Left ventricle myocardium inferior (tissue), 1 donor: ENCODE measurements at regions not wholly inside any gene's neighbourhood (a gene's known extent, or its start where the extent isn't known, plus 50 kb on each side); places are given as distances from the start of the nearest gene placed in this dataset.

ENCODE experiments used
- DNase-seq: peaks from one replicate; pipeline ENCODE4 v3.0.0-alpha.2; 2020
- H3K27ac ChIP-seq: fragments of 200-600 bp; replicated peaks from 2 replicates; pipeline ENCODE4 v1.8.0; 2021
- H3K27me3 ChIP-seq: fragments of 200-600 bp; 2 replicates; pipeline ENCODE4 v1.8.0; 2021; ENCODE audit warnings: low read depth
- H3K36me3 ChIP-seq: fragments of 200-600 bp; 2 replicates; pipeline ENCODE4 v1.8.0; 2021
- H3K4me1 ChIP-seq: fragments of 200-600 bp; 2 replicates; pipeline ENCODE4 v1.8.0; 2021
- H3K4me3 ChIP-seq: fragments of 200-600 bp; 2 replicates; pipeline ENCODE4 v1.8.0; 2021; ENCODE audit warnings: mild to moderate bottlenecking, moderate library complexity
- H3K9me3 ChIP-seq: fragments of 200-600 bp; replicated peaks from 2 replicates; pipeline ENCODE4 v1.8.0; 2021
- intact Hi-C: fragments of 100-400 bp; cut with micrococcal nuclease; formaldehyde crosslinking; loops from one replicate; pipeline ENCODE4 v1.11.0; 2022
- TF ChIP-seq, protein P1 (sequence below): fragments of 200-600 bp; IDR thresholded peaks from 2 replicates; pipeline ENCODE4 v1.8.0; 2021; ENCODE audit warnings: antibody characterized with exemption, mild to moderate bottlenecking, borderline replicate concordance
- donor health status: DM: no; HTN: yes; CAD: no; lungs with severe emphysema.

GRCh38 chr5:173733425-173733824 lies 117.0 kb upstream of the BOD1 start:
- intact Hi-C loops, result no loop called here
- no peak for DNase-seq
- TF ChIP-seq, protein P1, sequence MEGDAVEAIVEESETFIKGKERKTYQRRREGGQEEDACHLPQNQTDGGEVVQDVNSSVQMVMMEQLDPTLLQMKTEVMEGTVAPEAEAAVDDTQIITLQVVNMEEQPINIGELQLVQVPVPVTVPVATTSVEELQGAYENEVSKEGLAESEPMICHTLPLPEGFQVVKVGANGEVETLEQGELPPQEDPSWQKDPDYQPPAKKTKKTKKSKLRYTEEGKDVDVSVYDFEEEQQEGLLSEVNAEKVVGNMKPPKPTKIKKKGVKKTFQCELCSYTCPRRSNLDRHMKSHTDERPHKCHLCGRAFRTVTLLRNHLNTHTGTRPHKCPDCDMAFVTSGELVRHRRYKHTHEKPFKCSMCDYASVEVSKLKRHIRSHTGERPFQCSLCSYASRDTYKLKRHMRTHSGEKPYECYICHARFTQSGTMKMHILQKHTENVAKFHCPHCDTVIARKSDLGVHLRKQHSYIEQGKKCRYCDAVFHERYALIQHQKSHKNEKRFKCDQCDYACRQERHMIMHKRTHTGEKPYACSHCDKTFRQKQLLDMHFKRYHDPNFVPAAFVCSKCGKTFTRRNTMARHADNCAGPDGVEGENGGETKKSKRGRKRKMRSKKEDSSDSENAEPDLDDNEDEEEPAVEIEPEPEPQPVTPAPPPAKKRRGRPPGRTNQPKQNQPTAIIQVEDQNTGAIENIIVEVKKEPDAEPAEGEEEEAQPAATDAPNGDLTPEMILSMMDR, result no peak
- no peaks in the 10 kb centered on the region for H3K27me3 ChIP-seq
- H3K4me3 ChIP-seq, result no peak overlapping the region
- no peaks in the 10 kb centered on the region for H3K9me3 ChIP-seq
- H3K4me1 ChIP-seq, result no peaks in the 10 kb centered on the region
- H3K27ac ChIP-seq, result no peak overlapping the region
- H3K36me3 ChIP-seq, result no peaks in the 10 kb centered on the region

- Histone ChIP-seq H3K9me3 (no peaks in the 10 kb centered on the region), H3K27me3 (no peaks in the 10 kb centered on the region), H3K36me3 (no peaks in the 10 kb centered on the region), H3K27ac (no peak overlapping the region), H3K4me3 (no peak overlapping the region), H3K4me1 (no peaks in the 10 kb centered on the region)
- intact Hi-C loops, result no loop called here
- TF ChIP-seq, protein P1, result no peak
- no peak for DNase-seq
These were observed 117.5 kb upstream of the BOD1 start for GRCh38 chr5:173733831-173734501.

GRCh38 chr5:173734716-173735115 lies 118.3 kb upstream of the BOD1 start:
- H3K27ac ChIP-seq, result no peak overlapping the region
- no peaks in the 10 kb centered on the region for H3K27me3 ChIP-seq

DNA sequence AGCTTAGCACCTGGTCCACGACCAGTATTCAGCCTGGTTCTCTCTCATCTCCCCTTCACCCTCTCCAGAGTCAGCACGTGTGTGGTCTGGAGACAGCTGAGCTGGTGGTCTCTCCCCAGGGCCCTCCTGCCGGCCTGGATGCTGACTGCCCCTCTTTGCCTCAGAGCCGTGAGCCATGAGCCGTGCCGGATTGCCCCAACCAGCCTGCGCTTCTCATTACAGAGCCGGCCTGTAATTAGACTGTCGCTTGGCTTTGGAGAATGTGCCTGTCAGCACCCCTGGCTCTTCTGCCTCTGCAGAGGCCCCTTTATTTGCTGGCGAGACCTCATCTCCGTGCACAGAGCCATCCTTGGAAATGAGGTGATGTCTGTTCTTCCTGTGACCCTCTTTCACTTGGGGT lies 118.7 kb upstream of the BOD1 start:
- intact Hi-C loops, result no loop called here
- no peak for DNase-seq

More at GRCh38 chr5:173734716-173735115, 118.3 kb upstream of the BOD1 start:
- Histone ChIP-seq H3K4me3 (no peak overlapping the region), H3K9me3 (no peaks in the 10 kb centered on the region), H3K4me1 (no peaks in the 10 kb centered on the region), H3K36me3 (no peaks in the 10 kb centered on the region)
- intact Hi-C loops, result no loop called here
- no peak for DNase-seq
- TF ChIP-seq, protein P1, result no peak

GRCh38 chr5:173735691-173736090 lies 119.2 kb upstream of the BOD1 start:
- Histone ChIP-seq H3K27me3 (no peaks in the 10 kb centered on the region), H3K27ac (no peak overlapping the region), H3K9me3 (no peaks in the 10 kb centered on the region), H3K4me1 (no peaks in the 10 kb centered on the region), H3K36me3 (no peaks in the 10 kb centered on the region), H3K4me3 (no peak overlapping the region)
- TF ChIP-seq, protein P1, result no peak
- DNase-seq, result no peak
- intact Hi-C loops, result no loop called here

More for the DNA sequence above, 118.7 kb upstream of the BOD1 start:
- TF ChIP-seq, protein P1, result no peak
- H3K36me3 ChIP-seq, result no peaks in the 10 kb centered on the region
- no peaks in the 10 kb centered on the region for H3K27me3 ChIP-seq
- no peaks in the 10 kb centered on the region for H3K9me3 ChIP-seq
- no peaks in the 10 kb centered on the region for H3K4me1 ChIP-seq
- no peak overlapping the region for H3K4me3 ChIP-seq
- H3K27ac ChIP-seq, result no peak overlapping the region
